Stimulated activated naive B cell treated with anti-CD40 and anti-IgM and Interleukin-4, amounts not matched to agents 10 μg/mL and 1 μg/mL and 100 μg/mL, for 72 hours (primary cell): ENCODE measurements at regions not wholly inside any gene's neighbourhood (a gene's known extent, or its start where the extent isn't known, plus 50 kb on each side); places are given as distances from the start of the nearest gene placed in this dataset.

Experiments used
- ATAC-seq, 2 donors: fragments of 150-1000 bp; cut with Tn5 transposase; replicated peaks; 2 replicates each; pipeline ENCODE4 v1.10.0; 2021; ENCODE audit warnings: moderate library complexity in 1 of 2
- DNase-seq: peaks from one replicate; pipeline ENCODE4 v3.0.0; 2021
- H3K27ac Mint-ChIP-seq: one replicate; pipeline ENCODE4 v1.8.0; 2022; ENCODE audit warnings: mild to moderate bottlenecking, mixed read lengths
- H3K27me3 Mint-ChIP-seq, 2 donors: one replicate each; pipeline ENCODE4 v1.8.0; 2022; ENCODE audit warnings: mixed read lengths in 2 of 2
- H3K36me3 Mint-ChIP-seq, 2 donors: one replicate each; pipeline ENCODE4 v1.8.0; 2022; ENCODE audit warnings: mixed read lengths in 2 of 2, mild to moderate bottlenecking in 1 of 2
- H3K4me1 Mint-ChIP-seq, 2 donors: one replicate each; pipeline ENCODE4 v1.8.0; 2022; ENCODE audit warnings: mixed read lengths in 2 of 2, mild to moderate bottlenecking in 1 of 2
- H3K4me3 Mint-ChIP-seq, 2 donors: one replicate each; pipeline ENCODE4 v1.8.0; 2022; ENCODE audit warnings: mild to moderate bottlenecking in 2 of 2, mixed read lengths in 2 of 2, moderate library complexity in 1 of 2
- H3K9me3 Mint-ChIP-seq, 2 donors: one replicate each; pipeline ENCODE4 v1.8.0; 2022; ENCODE audit warnings: mixed read lengths in 2 of 2, mild to moderate bottlenecking in 1 of 2

DNA sequence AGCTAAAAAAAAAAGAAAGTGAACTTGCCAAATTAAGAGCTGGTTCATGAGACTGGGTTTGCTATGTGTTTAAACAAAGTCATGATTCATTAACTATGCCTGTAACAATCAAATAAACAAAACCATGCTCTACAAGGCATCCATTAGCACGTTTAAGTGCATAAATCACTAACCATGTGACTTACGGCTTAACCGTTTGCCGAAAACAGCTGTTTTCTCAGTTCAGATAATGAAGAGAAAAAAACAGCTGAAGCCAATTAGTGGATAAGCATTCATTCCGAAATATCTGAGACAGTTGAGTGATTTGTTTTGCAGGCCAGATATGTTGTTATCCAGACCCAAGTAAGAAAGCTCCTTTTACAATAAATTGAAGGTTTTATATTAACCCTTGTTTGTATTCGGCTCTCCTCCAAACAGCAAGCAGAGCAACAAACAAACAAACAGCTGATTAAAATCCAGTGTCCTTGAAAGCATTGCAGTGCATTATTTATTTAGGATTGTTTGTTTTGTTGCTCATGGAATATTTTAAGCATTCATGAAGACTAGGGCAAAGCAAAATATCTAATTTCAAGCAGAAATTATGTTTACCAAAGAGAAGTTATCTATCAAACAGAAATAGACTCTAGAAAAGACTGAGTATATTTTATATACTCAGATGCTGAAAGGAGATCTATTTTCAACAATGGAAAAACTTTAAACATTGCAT, 343.5 kb downstream of the RFPL4B start:
- H3K27ac Mint-ChIP-seq: no peak overlapping the region
- H3K4me1 Mint-ChIP-seq: peaks cover 0 to 3% of the 10 kb centered on the region in 2 donors
- no peak for DNase-seq
- H3K4me3 Mint-ChIP-seq: no peak overlapping the region
- no peaks in the 10 kb centered on the region for H3K9me3 Mint-ChIP-seq
- ATAC-seq: no peak
- no peaks in the 10 kb centered on the region for H3K27me3 Mint-ChIP-seq
- H3K36me3 Mint-ChIP-seq: no peaks in the 10 kb centered on the region

- H3K36me3 Mint-ChIP-seq: no peaks in the 10 kb centered on the region
- H3K27me3 Mint-ChIP-seq: no peaks in the 10 kb centered on the region
- H3K4me1 Mint-ChIP-seq: peaks cover 0 to 3% of the 10 kb centered on the region in 2 donors
- no peaks in the 10 kb centered on the region for H3K9me3 Mint-ChIP-seq
- no peak overlapping the region for H3K4me3 Mint-ChIP-seq
- no peak for ATAC-seq
- DNase-seq: no peak
- H3K27ac Mint-ChIP-seq: no peak overlapping the region
These were observed 344.2 kb downstream of the RFPL4B start for GRCh38 chr6:112691289-112691688.

DNA sequence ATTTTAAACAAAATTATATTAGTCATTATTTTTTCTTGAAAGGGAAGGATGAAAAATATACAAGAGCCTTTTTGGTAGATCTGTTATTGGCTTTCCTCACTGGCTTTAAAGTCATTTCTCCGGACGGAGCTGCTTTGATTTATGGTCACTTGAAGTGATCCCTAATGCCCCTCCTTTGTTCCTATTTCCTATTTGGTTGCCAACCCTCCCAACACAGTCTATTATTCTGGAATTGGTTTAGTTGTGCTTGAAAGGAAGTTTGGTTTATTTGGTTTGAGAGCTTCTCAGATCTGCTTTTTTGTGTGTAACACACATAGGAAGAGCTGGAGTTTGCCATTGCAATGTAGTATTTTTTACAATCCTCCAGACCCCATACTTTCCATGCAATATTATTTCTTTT, 347.9 kb downstream of the RFPL4B start:
- DNase-seq (no peak), ATAC-seq (no peak)
- Mint-ChIP-seq H3K27me3 (peaks cover 0 to 4% of the 10 kb centered on the region in 2 donors), H3K4me3 (no peak overlapping the region), H3K9me3 (peaks cover 0 to 2% of the 10 kb centered on the region in 2 donors), H3K4me1 (no peaks in the 10 kb centered on the region), H3K36me3 (no peaks in the 10 kb centered on the region), H3K27ac (no peak overlapping the region)

- Mint-ChIP-seq H3K4me1 (no peaks in the 10 kb centered on the region), H3K27ac (no peak overlapping the region), H3K4me3 (no peak overlapping the region), H3K36me3 (no peaks in the 10 kb centered on the region), H3K9me3 (peaks cover 0 to 2% of the 10 kb centered on the region in 2 donors), H3K27me3 (peaks cover 0 to 4% of the 10 kb centered on the region in 2 donors)
- no peak for ATAC-seq
- no peak for DNase-seq
These were observed 350.1 kb downstream of the RFPL4B start for GRCh38 chr6:112697265-112697664.

GRCh38 chr6:112701201-112701600, 354.1 kb downstream of the RFPL4B start:
- Mint-ChIP-seq H3K4me1 (no peaks in the 10 kb centered on the region), H3K4me3 (no peak overlapping the region), H3K36me3 (peaks cover 0 to 1% of the 10 kb centered on the region in 2 donors), H3K9me3 (peaks cover 0 to 2% of the 10 kb centered on the region in 2 donors), H3K27ac (no peak overlapping the region), H3K27me3 (peaks cover 0 to 4% of the 10 kb centered on the region in 2 donors)
- DNase-seq: no peak
- no peak for ATAC-seq

DNA sequence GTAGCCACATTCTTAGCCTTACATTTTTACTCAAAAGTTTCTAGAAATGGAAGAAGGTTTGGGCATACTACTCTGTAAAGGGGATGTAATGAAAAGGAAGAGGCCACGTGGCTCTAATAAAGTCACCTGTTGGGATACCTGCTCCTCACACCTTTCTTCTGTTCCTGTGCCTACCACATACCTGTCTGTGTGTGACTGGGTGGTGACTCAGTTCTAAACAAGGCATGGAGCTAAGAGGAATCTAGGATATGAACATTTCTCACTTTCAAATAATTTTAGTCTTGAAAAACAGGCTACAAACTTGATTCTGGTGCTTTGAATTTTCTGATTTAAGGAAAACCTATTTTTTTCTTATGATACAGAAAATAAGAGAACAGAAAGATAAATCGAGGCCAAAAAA, 363.6 kb downstream of the RFPL4B start:
- no peaks in the 10 kb centered on the region for H3K4me1 Mint-ChIP-seq
- no peaks in the 10 kb centered on the region for H3K9me3 Mint-ChIP-seq
- no peak overlapping the region for H3K27ac Mint-ChIP-seq
- H3K4me3 Mint-ChIP-seq: no peak overlapping the region
- no peak for ATAC-seq
- H3K36me3 Mint-ChIP-seq: no peaks in the 10 kb centered on the region
- DNase-seq: no peak
- H3K27me3 Mint-ChIP-seq: no peaks in the 10 kb centered on the region

- H3K27ac Mint-ChIP-seq: no peak overlapping the region
- DNase-seq (no peak), ATAC-seq (no peak)
- no peak overlapping the region for H3K4me3 Mint-ChIP-seq
- peaks cover 0 to 3% of the 10 kb centered on the region in 2 donors for H3K27me3 Mint-ChIP-seq
- no peaks in the 10 kb centered on the region for H3K9me3 Mint-ChIP-seq
- no peaks in the 10 kb centered on the region for H3K4me1 Mint-ChIP-seq
- no peaks in the 10 kb centered on the region for H3K36me3 Mint-ChIP-seq
These were observed 366.3 kb downstream of the RFPL4B start for GRCh38 chr6:112713402-112713801.

DNA sequence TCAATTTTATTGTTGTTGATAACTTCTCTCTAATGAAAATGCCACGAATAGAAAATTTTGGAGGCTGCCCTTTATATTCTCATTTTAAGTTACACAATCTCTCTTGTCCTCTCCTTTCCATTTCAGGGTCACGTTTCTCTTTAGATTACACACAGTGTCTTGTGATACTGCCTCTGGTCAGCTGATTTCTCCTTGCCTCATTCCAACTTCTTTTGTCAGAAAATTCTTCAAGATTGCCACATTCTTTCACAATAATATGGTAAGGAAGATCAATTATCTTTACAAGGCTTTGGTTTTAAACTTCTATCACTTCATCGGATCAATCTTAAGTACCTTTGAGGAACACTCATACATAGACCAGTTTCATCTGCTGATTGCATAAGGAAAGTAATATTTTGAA, 370.3 kb downstream of the RFPL4B start:
- no peaks in the 10 kb centered on the region for H3K4me1 Mint-ChIP-seq

GRCh38 chr6:112717856-112718255, 370.7 kb downstream of the RFPL4B start:
- Mint-ChIP-seq H3K4me3 (no peak overlapping the region), H3K27me3 (peaks cover 0 to 3% of the 10 kb centered on the region in 2 donors), H3K36me3 (no peaks in the 10 kb centered on the region), H3K27ac (no peak overlapping the region), H3K9me3 (no peaks in the 10 kb centered on the region), H3K4me1 (no peaks in the 10 kb centered on the region)
- DNase-seq (no peak), ATAC-seq (no peak)

More for the DNA sequence above, 370.3 kb downstream of the RFPL4B start:
- no peak overlapping the region for H3K27ac Mint-ChIP-seq
- ATAC-seq (no peak), DNase-seq (no peak)
- no peak overlapping the region for H3K4me3 Mint-ChIP-seq
- H3K27me3 Mint-ChIP-seq: peaks cover 0 to 3% of the 10 kb centered on the region in 2 donors
- H3K36me3 Mint-ChIP-seq: no peaks in the 10 kb centered on the region
- H3K9me3 Mint-ChIP-seq: no peaks in the 10 kb centered on the region

GRCh38 chr6:112725541-112726085, 378.5 kb downstream of the RFPL4B start:
- ATAC-seq (no peak), DNase-seq (no peak)
- Mint-ChIP-seq H3K4me3 (no peak overlapping the region), H3K9me3 (no peaks in the 10 kb centered on the region), H3K4me1 (no peaks in the 10 kb centered on the region), H3K27me3 (no peaks in the 10 kb centered on the region), H3K36me3 (no peaks in the 10 kb centered on the region), H3K27ac (no peak overlapping the region)

- DNase-seq (no peak), ATAC-seq (no peak)
- H3K9me3 Mint-ChIP-seq: peaks cover 0 to 4% of the 10 kb centered on the region in 2 donors
- no peak overlapping the region for H3K27ac Mint-ChIP-seq
- peaks cover 0 to 4% of the 10 kb centered on the region in 2 donors for H3K27me3 Mint-ChIP-seq
- H3K36me3 Mint-ChIP-seq: no peaks in the 10 kb centered on the region
- no peaks in the 10 kb centered on the region for H3K4me1 Mint-ChIP-seq
- H3K4me3 Mint-ChIP-seq: no peak overlapping the region
These were observed 388.0 kb downstream of the RFPL4B start for GRCh38 chr6:112735129-112735528.

DNA sequence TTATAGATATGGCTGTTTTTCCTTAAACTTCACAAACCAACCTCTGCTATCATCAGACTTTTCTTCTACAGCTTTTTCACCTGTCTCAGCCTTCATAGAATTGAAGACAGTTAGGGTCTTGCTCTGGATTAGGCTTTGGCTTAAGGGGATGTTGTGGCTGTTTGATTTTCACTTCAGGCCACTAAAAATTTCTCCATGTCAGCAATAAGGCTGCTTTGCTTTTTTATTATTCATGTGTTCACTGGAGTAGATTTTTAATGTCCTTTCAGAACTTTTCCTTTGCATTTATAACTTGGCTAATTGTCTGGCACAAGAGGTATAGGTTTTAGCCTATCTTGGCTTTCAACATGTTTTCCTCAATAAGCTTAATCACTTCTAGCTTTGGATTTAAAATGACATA, 392.6 kb downstream of the RFPL4B start:
- Mint-ChIP-seq H3K4me3 (no peak overlapping the region), H3K36me3 (no peaks in the 10 kb centered on the region), H3K9me3 (no peaks in the 10 kb centered on the region), H3K27me3 (no peaks in the 10 kb centered on the region), H3K4me1 (no peaks in the 10 kb centered on the region), H3K27ac (no peak overlapping the region)
- ATAC-seq (no peak), DNase-seq (no peak)

GRCh38 chr6:112743323-112743722, 396.2 kb downstream of the RFPL4B start:
- no peak for DNase-seq
- Mint-ChIP-seq H3K36me3 (no peaks in the 10 kb centered on the region), H3K9me3 (no peaks in the 10 kb centered on the region), H3K27me3 (no peaks in the 10 kb centered on the region), H3K4me1 (no peaks in the 10 kb centered on the region), H3K27ac (no peak overlapping the region), H3K4me3 (no peak overlapping the region)
- no peak for ATAC-seq

DNA sequence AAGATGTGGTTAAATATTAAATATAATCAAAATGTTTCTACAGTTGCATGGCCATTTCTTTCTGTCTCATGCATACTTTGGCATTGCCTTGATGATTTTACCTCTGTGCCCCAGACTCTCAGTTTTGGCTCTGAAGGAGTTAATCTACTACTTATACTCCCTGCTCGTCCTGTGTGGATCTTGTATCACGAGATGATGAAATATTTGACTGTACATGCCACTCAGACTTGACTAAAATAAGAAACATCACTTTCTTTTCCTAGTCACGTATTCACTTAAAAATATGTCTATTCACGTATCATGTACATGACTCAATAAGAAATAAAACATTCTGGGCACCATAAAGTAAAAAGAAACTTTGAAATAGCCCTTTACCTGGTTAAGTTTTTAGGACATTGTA, 397.7 kb downstream of the RFPL4B start:
- Mint-ChIP-seq H3K4me1 (no peaks in the 10 kb centered on the region), H3K4me3 (no peak overlapping the region), H3K36me3 (no peaks in the 10 kb centered on the region), H3K27ac (no peak overlapping the region), H3K9me3 (no peaks in the 10 kb centered on the region), H3K27me3 (no peaks in the 10 kb centered on the region)
- DNase-seq (no peak), ATAC-seq (no peak)

- H3K4me1 Mint-ChIP-seq: no peaks in the 10 kb centered on the region
- no peak overlapping the region for H3K27ac Mint-ChIP-seq
- ATAC-seq (no peak), DNase-seq (no peak)
- no peaks in the 10 kb centered on the region for H3K27me3 Mint-ChIP-seq
- no peaks in the 10 kb centered on the region for H3K9me3 Mint-ChIP-seq
- H3K36me3 Mint-ChIP-seq: no peaks in the 10 kb centered on the region
- H3K4me3 Mint-ChIP-seq: no peak overlapping the region
These were observed 398.6 kb downstream of the RFPL4B start for GRCh38 chr6:112745765-112746164.
